ENCODE measurements at regions not wholly inside any gene's neighbourhood (a gene's known extent, or its start where the extent isn't known, plus 50 kb on each side); places are given as distances from the start of the nearest gene placed in this dataset.
"Not testable (repeated sequence)": the region's sequence is repeated elsewhere in the genome, so short reads cannot be mapped to it uniquely, and the experiment has no call there.

DNA sequence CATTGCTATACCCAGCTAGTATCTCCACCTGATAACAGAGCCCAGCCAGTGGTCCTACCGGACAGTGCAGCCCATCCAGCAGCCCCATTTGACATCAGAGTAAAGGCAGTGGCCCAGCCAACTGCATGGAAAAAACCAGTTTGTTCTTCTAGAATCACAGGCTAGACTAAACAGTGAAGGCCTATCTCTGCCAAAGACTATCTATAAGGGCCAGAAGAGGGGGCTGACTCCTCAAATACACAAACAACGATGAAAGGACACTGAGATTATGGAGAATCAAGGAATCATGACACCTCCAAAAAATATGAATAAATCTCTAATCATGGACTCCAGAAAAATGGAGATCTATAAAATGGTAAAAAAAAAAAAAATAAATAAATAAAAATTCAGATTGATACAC, 546.4 kb upstream of the HTR2C start:
- no peak overlapping the region for H3K27ac ChIP-seq (ENCODE audit: low read depth, low read length)
- no peaks in the 10 kb centered on the region for H3K9me3 ChIP-seq (ENCODE audit: low read length)
- no peak overlapping the region for H3K27ac Mint-ChIP-seq
- no peaks in the 10 kb centered on the region for H3K27me3 Mint-ChIP-seq
- H3K9me3 Mint-ChIP-seq, result peaks cover 0 to 9% (median 6%) of the 10 kb centered on the region in 5 donors
- CTCF ChIA-PET, result no interaction called here
- no peak overlapping the region for H3K4me3 Mint-ChIP-seq
- H3K4me1 ChIP-seq (ENCODE audit: insufficient read depth, low read length), result no peaks in the 10 kb centered on the region
- no peak overlapping the region for H3K4me3 ChIP-seq (ENCODE audit: low read length)
- no peaks in the 10 kb centered on the region for H3K36me3 Mint-ChIP-seq
- H3K36me3 ChIP-seq (ENCODE audit: insufficient read depth, low read length), result no peaks in the 10 kb centered on the region
- H3K4me1 Mint-ChIP-seq, result no peaks in the 10 kb centered on the region
- POLR2A ChIA-PET, result no interaction called here
- DNase-seq, result no peak
- H3K27me3 ChIP-seq (ENCODE audit: insufficient read depth, low read length, poor library complexity, severe bottlenecking), result no peaks in the 10 kb centered on the region

DNA sequence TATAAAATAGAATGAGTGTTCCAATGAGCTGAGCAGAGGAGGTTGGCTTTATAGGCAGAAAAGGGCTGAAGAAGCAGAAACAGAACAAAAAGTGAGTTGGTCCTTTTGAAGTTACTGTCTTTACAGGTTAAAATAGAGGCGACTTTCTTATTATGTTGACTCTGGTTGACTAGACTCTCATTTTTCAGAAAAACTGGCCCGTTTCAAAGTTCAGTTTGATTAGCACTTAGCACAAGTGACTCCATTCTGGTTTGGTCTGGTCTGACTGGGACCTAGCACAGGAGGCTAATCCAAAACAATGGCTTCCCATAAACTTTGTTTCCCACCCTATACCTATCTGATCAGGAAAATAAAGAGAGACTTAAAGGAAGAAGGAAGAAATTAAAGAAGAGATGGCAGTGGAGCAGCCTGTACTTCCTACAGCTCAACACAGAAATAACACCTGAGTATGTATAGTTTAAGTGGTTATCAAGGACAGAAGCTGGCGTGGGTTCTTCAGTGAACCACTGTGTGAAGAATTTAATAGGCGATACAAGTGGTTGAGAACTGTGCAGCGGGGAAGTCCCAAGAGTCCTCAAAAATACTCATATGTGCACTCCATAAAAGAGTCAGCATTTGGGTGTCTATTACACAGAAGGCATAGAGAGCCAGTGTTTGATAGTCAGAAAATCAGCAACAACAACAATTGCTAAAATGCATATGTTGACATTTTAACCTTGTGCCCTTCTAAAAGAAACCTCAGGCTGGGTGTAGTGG, 554.8 kb upstream of the HTR2C start:
- POLR2A ChIA-PET, result no interaction called here
- H3K4me1 ChIP-seq (ENCODE audit: insufficient read depth, low read length), result no peaks in the 10 kb centered on the region
- Mint-ChIP-seq H3K4me3 (no peak overlapping the region), H3K36me3 (no peaks in the 10 kb centered on the region), H3K9me3 (peaks cover 0 to 4% (median 0%) of the 10 kb centered on the region in 5 donors), H3K4me1 (no peaks in the 10 kb centered on the region), H3K27me3 (peaks cover 0 to 4% of the 10 kb centered on the region in 2 donors), H3K27ac (no peak overlapping the region)
- no peaks in the 10 kb centered on the region for H3K9me3 ChIP-seq (ENCODE audit: low read length)
- no peaks in the 10 kb centered on the region for H3K27me3 ChIP-seq (ENCODE audit: insufficient read depth, low read length, poor library complexity, severe bottlenecking)
- CTCF ChIA-PET, result no interaction called here
- no peak for DNase-seq
- H3K27ac ChIP-seq (ENCODE audit: low read depth, low read length), result no peak overlapping the region
- no peaks in the 10 kb centered on the region for H3K36me3 ChIP-seq (ENCODE audit: insufficient read depth, low read length)
- H3K4me3 ChIP-seq (ENCODE audit: low read length), result no peak overlapping the region

DNA sequence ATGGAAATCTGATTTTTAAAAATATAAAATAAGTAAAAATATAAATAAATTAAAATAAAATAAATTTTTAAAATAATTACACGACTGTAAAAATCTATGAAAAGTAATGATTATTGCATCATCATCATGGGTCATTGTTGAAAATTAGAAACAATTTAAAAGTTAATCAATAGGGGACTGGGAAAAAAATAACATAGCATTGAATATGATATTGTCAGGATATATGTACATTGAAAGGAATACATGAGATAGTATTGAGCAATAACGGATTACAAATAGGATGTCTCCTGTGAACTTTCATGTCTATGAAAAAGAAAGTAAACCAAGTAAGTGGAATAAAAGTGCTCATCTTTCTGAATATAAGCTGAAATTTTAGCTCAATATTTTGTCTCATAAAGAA, 566.8 kb upstream of the HTR2C start:
- POLR2A ChIA-PET, result no interaction called here
- Mint-ChIP-seq H3K27me3 (no peaks in the 10 kb centered on the region), H3K9me3 (peaks cover 0 to 4% (median 0%) of the 10 kb centered on the region in 5 donors), H3K4me1 (no peaks in the 10 kb centered on the region), H3K36me3 (no peaks in the 10 kb centered on the region), H3K4me3 (no peak overlapping the region), H3K27ac (no peak overlapping the region)
- H3K4me1 ChIP-seq (ENCODE audit: insufficient read depth, low read length), result no peaks in the 10 kb centered on the region
- no peak for DNase-seq
- no peaks in the 10 kb centered on the region for H3K36me3 ChIP-seq (ENCODE audit: insufficient read depth, low read length)
- no peaks in the 10 kb centered on the region for H3K9me3 ChIP-seq (ENCODE audit: low read length)
- H3K27me3 ChIP-seq (ENCODE audit: insufficient read depth, low read length, poor library complexity, severe bottlenecking), result no peaks in the 10 kb centered on the region
- CTCF ChIA-PET, result no interaction called here
- H3K4me3 ChIP-seq (ENCODE audit: low read length), result no peak overlapping the region
- H3K27ac ChIP-seq (ENCODE audit: low read depth, low read length), result no peak overlapping the region

DNA sequence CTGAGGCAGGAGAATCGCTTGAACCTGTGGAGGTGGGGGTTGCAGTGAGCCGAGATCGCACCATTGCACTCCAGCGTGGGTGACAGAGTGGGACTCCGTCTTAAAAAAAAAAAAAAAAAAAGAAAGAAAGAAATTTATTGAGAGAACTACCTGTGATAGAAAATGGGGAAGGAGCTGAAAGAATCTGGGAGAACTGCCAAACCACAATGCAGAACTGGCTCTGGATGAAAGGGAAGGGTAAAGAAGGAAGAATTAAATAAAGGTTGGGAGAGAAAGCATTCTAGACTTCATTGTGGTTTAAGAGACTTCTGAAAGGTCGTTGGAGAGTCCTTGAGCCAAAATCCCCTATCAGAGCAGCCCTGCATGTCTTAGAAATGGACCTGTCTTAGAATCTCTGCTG, 567.9 kb upstream of the HTR2C start:
- no peaks in the 10 kb centered on the region for H3K4me1 Mint-ChIP-seq
- no peak for DNase-seq
- no peaks in the 10 kb centered on the region for H3K36me3 ChIP-seq (ENCODE audit: insufficient read depth, low read length)
- H3K4me3 Mint-ChIP-seq, result no peak overlapping the region
- H3K36me3 Mint-ChIP-seq, result no peaks in the 10 kb centered on the region
- H3K27ac Mint-ChIP-seq, result no peak overlapping the region
- H3K4me1 ChIP-seq (ENCODE audit: insufficient read depth, low read length), result no peaks in the 10 kb centered on the region
- no peaks in the 10 kb centered on the region for H3K27me3 ChIP-seq (ENCODE audit: insufficient read depth, low read length, poor library complexity, severe bottlenecking)
- no peaks in the 10 kb centered on the region for H3K9me3 ChIP-seq (ENCODE audit: low read length)
- peaks cover 0 to 4% (median 0%) of the 10 kb centered on the region in 5 donors for H3K9me3 Mint-ChIP-seq
- no peaks in the 10 kb centered on the region for H3K27me3 Mint-ChIP-seq
- CTCF ChIA-PET, result no interaction called here
- no peak overlapping the region for H3K27ac ChIP-seq (ENCODE audit: low read depth, low read length)
- no peak overlapping the region for H3K4me3 ChIP-seq (ENCODE audit: low read length)
- POLR2A ChIA-PET, result no interaction called here

DNA sequence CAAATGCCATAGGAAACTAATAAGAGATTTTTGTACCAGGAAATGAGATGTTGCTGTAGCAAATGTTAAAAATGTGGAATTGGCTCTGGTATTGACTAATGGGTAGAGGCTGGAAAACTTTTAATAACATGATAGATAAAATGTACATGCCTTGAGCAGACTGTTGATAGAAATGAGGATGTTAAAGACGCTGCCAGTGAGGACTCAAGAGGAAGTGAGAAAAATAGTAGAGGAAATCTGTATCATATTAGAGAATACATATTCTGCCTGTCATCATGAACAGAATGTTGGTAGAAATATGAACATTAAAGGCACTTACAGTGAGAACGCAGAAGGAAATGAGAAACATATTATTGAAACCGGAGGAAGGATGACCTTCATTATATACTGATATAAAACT, 577.2 kb upstream of the HTR2C start:
- DNase-seq, result no peak
- Histone ChIP-seq H3K27me3 (ENCODE audit: insufficient read depth, low read length, poor library complexity, severe bottlenecking) (no peaks in the 10 kb centered on the region), H3K9me3 (ENCODE audit: low read length) (no peaks in the 10 kb centered on the region), H3K27ac (ENCODE audit: low read depth, low read length) (no peak overlapping the region), H3K36me3 (ENCODE audit: insufficient read depth, low read length) (no peaks in the 10 kb centered on the region), H3K4me1 (ENCODE audit: insufficient read depth, low read length) (no peaks in the 10 kb centered on the region), H3K4me3 (ENCODE audit: low read length) (no peak overlapping the region)
- Mint-ChIP-seq H3K27ac (no peak overlapping the region), H3K27me3 (peaks cover 0 to 5% of the 10 kb centered on the region in 2 donors), H3K36me3 (no peaks in the 10 kb centered on the region), H3K9me3 (peaks cover 0 to 4% (median 2%) of the 10 kb centered on the region in 5 donors), H3K4me1 (no peaks in the 10 kb centered on the region), H3K4me3 (no peak overlapping the region)
- ChIA-PET CTCF (no interaction called here), POLR2A (no interaction called here)

DNA sequence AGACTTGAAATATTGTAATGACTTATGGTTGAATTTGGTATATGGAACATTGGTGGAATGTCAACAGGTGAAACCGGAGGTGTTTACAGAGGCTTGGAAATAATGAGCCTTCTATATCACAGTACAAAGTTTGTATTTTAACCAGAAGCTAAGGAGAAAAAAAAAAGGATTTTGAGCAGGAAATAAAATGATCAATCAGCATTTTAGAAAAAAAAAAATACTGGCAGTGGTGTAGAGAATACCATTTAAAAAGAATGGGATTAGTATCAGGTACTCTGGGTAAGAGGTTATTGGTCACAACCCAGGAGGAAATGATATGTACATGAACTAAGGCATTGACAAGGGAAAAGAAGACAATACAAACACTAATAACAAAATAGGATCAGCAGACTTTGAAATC, 587.1 kb upstream of the HTR2C start:
- POLR2A ChIA-PET, result no interaction called here
- no peak overlapping the region for H3K4me3 Mint-ChIP-seq
- no peak for DNase-seq

DNA sequence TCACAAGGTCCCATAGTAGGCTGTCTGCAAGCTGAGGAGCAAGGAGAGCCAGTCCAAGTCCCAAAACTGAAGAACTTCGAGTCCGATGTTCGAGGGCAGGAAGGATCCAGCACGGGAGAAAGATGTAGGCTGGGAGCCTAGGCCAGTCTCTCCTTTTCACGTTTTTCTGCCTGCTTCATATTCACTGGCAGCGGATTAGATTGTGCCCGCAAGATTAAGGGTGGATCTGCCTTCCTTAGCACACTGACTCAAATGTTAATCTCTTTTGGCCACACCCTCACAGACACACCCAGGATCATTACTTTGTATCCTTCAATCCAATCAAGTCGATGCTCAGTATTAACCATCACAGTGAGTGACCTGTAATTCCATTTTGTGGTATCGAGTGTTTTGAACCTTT, 592.2 kb upstream of the HTR2C start:
- H3K9me3 ChIP-seq (ENCODE audit: low read length); H3K36me3 ChIP-seq (ENCODE audit: insufficient read depth, low read length); H3K4me1 Mint-ChIP-seq; H3K4me3 ChIP-seq (ENCODE audit: low read length); POLR2A ChIA-PET; H3K27ac ChIP-seq (ENCODE audit: low read depth, low read length); H3K4me3 Mint-ChIP-seq; H3K27ac Mint-ChIP-seq; CTCF ChIA-PET; H3K4me1 ChIP-seq (ENCODE audit: insufficient read depth, low read length); H3K36me3 Mint-ChIP-seq; H3K9me3 Mint-ChIP-seq; DNase-seq; H3K27me3 ChIP-seq (ENCODE audit: insufficient read depth, low read length, poor library complexity, severe bottlenecking); H3K27me3 Mint-ChIP-seq: not testable (repeated sequence)

More for the DNA sequence above, 587.1 kb upstream of the HTR2C start:
- H3K4me3 ChIP-seq (ENCODE audit: low read length), result no peak overlapping the region
- no peaks in the 10 kb centered on the region for H3K9me3 ChIP-seq (ENCODE audit: low read length)
- Mint-ChIP-seq H3K9me3 (peaks cover 0 to 7% (median 0%) of the 10 kb centered on the region in 5 donors), H3K27ac (no peak overlapping the region), H3K36me3 (no peaks in the 10 kb centered on the region), H3K4me1 (no peaks in the 10 kb centered on the region), H3K27me3 (peaks cover 0 to 4% of the 10 kb centered on the region in 2 donors)
- H3K36me3 ChIP-seq (ENCODE audit: insufficient read depth, low read length), result no peaks in the 10 kb centered on the region
- no peaks in the 10 kb centered on the region for H3K27me3 ChIP-seq (ENCODE audit: insufficient read depth, low read length, poor library complexity, severe bottlenecking)
- no peak overlapping the region for H3K27ac ChIP-seq (ENCODE audit: low read depth, low read length)
- CTCF ChIA-PET, result no interaction called here
- H3K4me1 ChIP-seq (ENCODE audit: insufficient read depth, low read length), result no peaks in the 10 kb centered on the region

DNA sequence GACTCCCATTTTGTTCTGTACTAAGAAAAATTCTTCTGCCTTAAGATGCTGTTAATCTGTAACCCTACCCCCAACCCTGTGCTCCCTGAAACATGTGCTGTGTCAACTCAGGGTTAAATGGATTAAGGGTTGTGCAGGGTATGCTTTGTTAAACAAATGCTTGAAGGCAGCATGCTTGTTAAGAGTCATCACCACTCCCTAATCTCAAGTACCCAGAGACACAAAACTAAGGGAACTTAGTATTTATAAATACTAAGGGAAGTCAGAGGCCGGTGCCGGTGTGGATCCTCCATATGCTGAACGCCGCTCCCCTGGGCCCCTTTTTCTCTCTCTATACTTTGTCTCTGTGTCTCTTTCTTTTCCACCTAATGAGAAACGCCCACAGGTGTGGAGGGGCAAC, 593.2 kb upstream of the HTR2C start:
- H3K27me3 ChIP-seq (ENCODE audit: insufficient read depth, low read length, poor library complexity, severe bottlenecking); H3K4me1 Mint-ChIP-seq; H3K9me3 ChIP-seq (ENCODE audit: low read length); H3K27ac Mint-ChIP-seq; H3K27ac ChIP-seq (ENCODE audit: low read depth, low read length); POLR2A ChIA-PET; DNase-seq; H3K9me3 Mint-ChIP-seq; H3K4me1 ChIP-seq (ENCODE audit: insufficient read depth, low read length); H3K36me3 Mint-ChIP-seq; H3K27me3 Mint-ChIP-seq; H3K4me3 ChIP-seq (ENCODE audit: low read length); H3K36me3 ChIP-seq (ENCODE audit: insufficient read depth, low read length); CTCF ChIA-PET; H3K4me3 Mint-ChIP-seq: not testable (repeated sequence)
